ENCODE measurements at regions not wholly inside any gene's neighbourhood (a gene's known extent, or its start where the extent isn't known, plus 50 kb on each side); places are given as distances from the start of the nearest gene placed in this dataset.
"Not testable (repeated sequence)": the region's sequence is repeated elsewhere in the genome, so short reads cannot be mapped to it uniquely, and the experiment has no call there.

- Histone ChIP-seq H3K27me3 (ENCODE audit: control insufficient read depth, insufficient read depth, low read length) (no peaks in the 10 kb centered on the region), H3K27ac (ENCODE audit: low read length) (no peak overlapping the region), H3K9me3 (ENCODE audit: control insufficient read depth, low read depth, low read length) (no peaks in the 10 kb centered on the region), H3K4me3 (ENCODE audit: low read length) (no peak overlapping the region), H3K4me1 (ENCODE audit: control insufficient read depth, insufficient read depth, low read length) (no peaks in the 10 kb centered on the region), H3K36me3 (ENCODE audit: control insufficient read depth, insufficient read depth, low read length) (no peaks in the 10 kb centered on the region)
- DNase-seq: no peak
- WGBS (ENCODE audit: insufficient coverage, low lambda C conversion rate): 67% methylated on average over 1 of the region's 2 CpGs
Observed at GRCh38 chr1:233816348-233816747, 88.1 kb upstream of the SLC35F3 start.

GRCh38 chr1:233819042-233819441 lies 85.4 kb upstream of the SLC35F3 start:
- Histone ChIP-seq H3K27me3 (ENCODE audit: control insufficient read depth, insufficient read depth, low read length) (no peaks in the 10 kb centered on the region), H3K4me3 (ENCODE audit: low read length) (no peak overlapping the region), H3K4me1 (ENCODE audit: control insufficient read depth, insufficient read depth, low read length) (no peaks in the 10 kb centered on the region), H3K36me3 (ENCODE audit: control insufficient read depth, insufficient read depth, low read length) (no peaks in the 10 kb centered on the region), H3K9me3 (ENCODE audit: control insufficient read depth, low read depth, low read length) (no peaks in the 10 kb centered on the region), H3K27ac (ENCODE audit: low read length) (no peak overlapping the region)
- WGBS (ENCODE audit: insufficient coverage, low lambda C conversion rate): 83% methylated on average over 1 of the region's 1 CpG
- DNase-seq: no peak

- H3K4me3 ChIP-seq (ENCODE audit: low read length); H3K27me3 ChIP-seq (ENCODE audit: control insufficient read depth, insufficient read depth, low read length); H3K4me1 ChIP-seq (ENCODE audit: control insufficient read depth, insufficient read depth, low read length); H3K27ac ChIP-seq (ENCODE audit: low read length); H3K36me3 ChIP-seq (ENCODE audit: control insufficient read depth, insufficient read depth, low read length); H3K9me3 ChIP-seq (ENCODE audit: control insufficient read depth, low read depth, low read length); DNase-seq: not testable (repeated sequence)
- 100% methylated on average over 1 of the region's 2 CpGs for WGBS (ENCODE audit: insufficient coverage, low lambda C conversion rate)
Observed at GRCh38 chr1:233824179-233824578, 80.3 kb upstream of the SLC35F3 start.

- not testable (repeated sequence) for H3K27ac ChIP-seq (ENCODE audit: low read length); H3K9me3 ChIP-seq (ENCODE audit: control insufficient read depth, low read depth, low read length); DNase-seq; H3K27me3 ChIP-seq (ENCODE audit: control insufficient read depth, insufficient read depth, low read length); H3K4me3 ChIP-seq (ENCODE audit: low read length); H3K36me3 ChIP-seq (ENCODE audit: control insufficient read depth, insufficient read depth, low read length); H3K4me1 ChIP-seq (ENCODE audit: control insufficient read depth, insufficient read depth, low read length)
- WGBS (ENCODE audit: insufficient coverage, low lambda C conversion rate): no CpG with 5 or more reads among the region's 2 CpGs
Observed at GRCh38 chr1:233827937-233828336, 76.5 kb upstream of the SLC35F3 start.

- no peaks in the 10 kb centered on the region for H3K36me3 ChIP-seq (ENCODE audit: control insufficient read depth, insufficient read depth, low read length)
- no peaks in the 10 kb centered on the region for H3K27me3 ChIP-seq (ENCODE audit: control insufficient read depth, insufficient read depth, low read length)
- no peak for DNase-seq
- H3K27ac ChIP-seq (ENCODE audit: low read length): no peak overlapping the region
- H3K9me3 ChIP-seq (ENCODE audit: control insufficient read depth, low read depth, low read length): no peaks in the 10 kb centered on the region
- no peak overlapping the region for H3K4me3 ChIP-seq (ENCODE audit: low read length)
- no peaks in the 10 kb centered on the region for H3K4me1 ChIP-seq (ENCODE audit: control insufficient read depth, insufficient read depth, low read length)
Observed at GRCh38 chr1:233828480-233828879, 76.0 kb upstream of the SLC35F3 start.

GRCh38 chr1:233834609-233835008 lies 69.9 kb upstream of the SLC35F3 start:
- DNase-seq: no peak
- WGBS (ENCODE audit: insufficient coverage, low lambda C conversion rate): 92% methylated on average over 2 of the region's 2 CpGs
- H3K4me3 ChIP-seq (ENCODE audit: low read length): no peak overlapping the region

GRCh38 chr1:233838207-233838606 lies 66.3 kb upstream of the SLC35F3 start:
- H3K27me3 ChIP-seq (ENCODE audit: control insufficient read depth, insufficient read depth, low read length); H3K9me3 ChIP-seq (ENCODE audit: control insufficient read depth, low read depth, low read length); H3K27ac ChIP-seq (ENCODE audit: low read length); H3K36me3 ChIP-seq (ENCODE audit: control insufficient read depth, insufficient read depth, low read length); H3K4me3 ChIP-seq (ENCODE audit: low read length); DNase-seq; H3K4me1 ChIP-seq (ENCODE audit: control insufficient read depth, insufficient read depth, low read length): not testable (repeated sequence)
- no CpG with 5 or more reads among the region's 4 CpGs for WGBS (ENCODE audit: insufficient coverage, low lambda C conversion rate)

More at GRCh38 chr1:233834609-233835008, 69.9 kb upstream of the SLC35F3 start:
- H3K36me3 ChIP-seq (ENCODE audit: control insufficient read depth, insufficient read depth, low read length): no peaks in the 10 kb centered on the region
- H3K4me1 ChIP-seq (ENCODE audit: control insufficient read depth, insufficient read depth, low read length): no peaks in the 10 kb centered on the region
- no peaks in the 10 kb centered on the region for H3K27me3 ChIP-seq (ENCODE audit: control insufficient read depth, insufficient read depth, low read length)
- no peak overlapping the region for H3K27ac ChIP-seq (ENCODE audit: low read length)
- H3K9me3 ChIP-seq (ENCODE audit: control insufficient read depth, low read depth, low read length): no peaks in the 10 kb centered on the region

- DNase-seq: no peak
- no peaks in the 10 kb centered on the region for H3K4me1 ChIP-seq (ENCODE audit: control insufficient read depth, insufficient read depth, low read length)
- H3K9me3 ChIP-seq (ENCODE audit: control insufficient read depth, low read depth, low read length): no peaks in the 10 kb centered on the region
- H3K4me3 ChIP-seq (ENCODE audit: low read length): no peak overlapping the region
- no peaks in the 10 kb centered on the region for H3K36me3 ChIP-seq (ENCODE audit: control insufficient read depth, insufficient read depth, low read length)
- H3K27ac ChIP-seq (ENCODE audit: low read length): no peak overlapping the region
- no CpG with 5 or more reads among the region's 9 CpGs for WGBS (ENCODE audit: insufficient coverage, low lambda C conversion rate)
- H3K27me3 ChIP-seq (ENCODE audit: control insufficient read depth, insufficient read depth, low read length): no peaks in the 10 kb centered on the region
Observed at GRCh38 chr1:233843525-233844204, 60.8 kb upstream of the SLC35F3 start.

- Histone ChIP-seq H3K27me3 (ENCODE audit: control insufficient read depth, insufficient read depth, low read length) (no peaks in the 10 kb centered on the region), H3K36me3 (ENCODE audit: control insufficient read depth, insufficient read depth, low read length) (no peaks in the 10 kb centered on the region), H3K9me3 (ENCODE audit: control insufficient read depth, low read depth, low read length) (no peaks in the 10 kb centered on the region), H3K4me3 (ENCODE audit: low read length) (no peak overlapping the region), H3K27ac (ENCODE audit: low read length) (no peak overlapping the region), H3K4me1 (ENCODE audit: control insufficient read depth, insufficient read depth, low read length) (no peaks in the 10 kb centered on the region)
- DNase-seq: no peak
- WGBS (ENCODE audit: insufficient coverage, low lambda C conversion rate): 93% methylated on average over 2 of the region's 2 CpGs
Observed at GRCh38 chr1:233844275-233844674, 60.2 kb upstream of the SLC35F3 start.

GRCh38 chr1:233844692-233845091 lies 59.8 kb upstream of the SLC35F3 start:
- no CpG with 5 or more reads among the region's 2 CpGs for WGBS (ENCODE audit: insufficient coverage, low lambda C conversion rate)
- no peaks in the 10 kb centered on the region for H3K36me3 ChIP-seq (ENCODE audit: control insufficient read depth, insufficient read depth, low read length)
- DNase-seq: no peak

More at GRCh38 chr1:233844692-233845091, 59.8 kb upstream of the SLC35F3 start:
- H3K4me3 ChIP-seq (ENCODE audit: low read length): no peak overlapping the region
- no peak overlapping the region for H3K27ac ChIP-seq (ENCODE audit: low read length)
- H3K9me3 ChIP-seq (ENCODE audit: control insufficient read depth, low read depth, low read length): no peaks in the 10 kb centered on the region
- no peaks in the 10 kb centered on the region for H3K4me1 ChIP-seq (ENCODE audit: control insufficient read depth, insufficient read depth, low read length)
- H3K27me3 ChIP-seq (ENCODE audit: control insufficient read depth, insufficient read depth, low read length): no peaks in the 10 kb centered on the region
